HG02798 (cell line): ENCODE measurements at regions not wholly inside any gene's neighbourhood (a gene's known extent, or its start where the extent isn't known, plus 50 kb on each side); places are given as distances from the start of the nearest gene placed in this dataset.

ENCODE experiments used
- ATAC-seq: cut with Tn5 transposase; IDR thresholded peaks from one replicate; pipeline ENCODE4 v1.9.1; 2021; ENCODE audit warnings: mild to moderate bottlenecking; ENCODE audit not compliant: unreplicated experiment, poor library complexity

DNA sequence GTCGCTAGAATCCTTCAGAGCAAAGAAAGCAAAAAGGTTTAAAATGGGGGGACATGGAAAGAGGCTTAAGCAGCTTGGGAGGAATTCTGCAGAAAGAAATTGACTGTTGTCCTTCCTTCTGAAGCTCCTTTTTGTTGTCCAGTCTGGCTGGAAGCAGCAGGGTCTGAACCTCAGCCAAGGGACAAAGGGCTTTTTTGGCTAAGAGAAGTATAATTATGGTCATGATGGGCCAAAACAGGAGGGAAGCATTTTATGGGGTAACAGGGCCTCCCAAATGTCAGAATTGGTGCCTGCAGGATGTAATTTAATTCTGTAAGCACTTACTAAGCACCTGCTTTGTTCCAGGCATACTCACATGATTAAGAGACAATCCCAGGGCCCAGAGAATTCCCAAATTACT is 74.2 kb upstream of the CPEB2 start:
- ATAC-seq: no peak

DNA sequence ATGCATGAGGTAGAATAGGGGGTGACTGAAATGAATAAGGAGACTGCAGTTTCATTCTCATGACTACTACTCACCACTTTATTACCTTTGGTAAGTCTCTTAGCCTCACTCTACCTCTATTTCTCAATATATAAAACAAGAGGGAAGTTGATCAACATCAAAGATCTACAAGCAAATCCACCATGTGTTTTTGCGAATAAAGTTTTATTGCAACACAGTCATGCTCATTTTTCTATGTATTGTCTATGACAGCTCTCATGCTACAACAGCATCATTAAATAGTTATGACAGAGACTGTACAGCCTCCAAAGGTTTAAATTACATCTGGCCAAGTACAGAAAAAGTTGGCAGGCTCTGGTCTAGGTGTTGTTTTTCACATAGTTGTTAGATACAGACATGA is 72.6 kb upstream of the CPEB2 start:
- ATAC-seq: no peak

DNA sequence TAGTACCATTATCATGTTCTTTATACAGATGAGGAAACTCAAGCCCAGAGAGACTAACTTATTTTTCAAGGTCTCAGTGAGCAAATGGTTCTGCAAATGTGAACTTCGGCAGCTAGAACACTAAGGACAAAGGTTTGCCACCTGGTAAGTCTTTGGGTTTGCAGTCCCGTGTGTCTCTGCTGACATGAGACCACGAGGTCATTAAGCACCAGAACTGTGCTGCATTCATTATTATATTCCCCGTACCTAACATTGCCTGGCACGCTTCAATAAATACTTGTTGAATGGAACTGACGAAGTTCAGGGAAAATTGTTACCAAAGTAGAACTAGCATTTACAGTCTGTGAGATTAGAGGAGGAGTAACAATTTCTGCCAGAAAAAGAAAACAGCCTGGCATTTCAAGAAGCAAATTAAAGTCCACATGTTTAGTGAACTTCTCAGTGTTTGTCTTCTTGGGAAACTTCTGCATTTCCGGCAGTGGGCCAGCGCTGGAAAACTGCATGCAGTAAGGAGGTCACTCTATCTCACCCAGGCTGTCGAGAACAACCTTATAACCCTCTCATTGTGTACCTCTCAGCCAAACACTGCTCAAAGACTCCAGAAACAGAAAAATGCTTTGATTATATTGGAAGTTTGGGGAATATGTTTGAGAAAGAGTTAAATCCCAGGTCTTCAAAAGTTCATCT is 67.4 kb upstream of the CPEB2 start:
- ATAC-seq: no peak

DNA sequence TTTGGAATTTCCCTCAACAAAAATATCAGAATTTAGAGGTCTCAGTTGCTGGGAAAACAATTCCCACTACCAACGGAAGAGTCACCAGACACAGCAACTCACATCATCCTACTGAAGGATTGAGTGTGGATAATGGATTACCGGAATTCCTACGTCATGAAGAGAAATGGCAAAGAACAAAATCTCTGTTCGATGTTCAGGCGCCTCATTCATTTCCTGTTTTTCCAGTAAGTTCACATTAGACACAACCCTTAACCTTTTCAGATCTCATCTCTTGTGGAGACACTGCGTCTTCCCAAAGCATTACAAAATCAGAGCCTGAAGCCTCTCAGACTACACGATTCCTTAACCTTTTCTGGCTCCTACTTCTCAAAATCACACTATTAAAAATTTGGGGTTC is 58.5 kb upstream of the CPEB2 start:
- no peak for ATAC-seq

DNA sequence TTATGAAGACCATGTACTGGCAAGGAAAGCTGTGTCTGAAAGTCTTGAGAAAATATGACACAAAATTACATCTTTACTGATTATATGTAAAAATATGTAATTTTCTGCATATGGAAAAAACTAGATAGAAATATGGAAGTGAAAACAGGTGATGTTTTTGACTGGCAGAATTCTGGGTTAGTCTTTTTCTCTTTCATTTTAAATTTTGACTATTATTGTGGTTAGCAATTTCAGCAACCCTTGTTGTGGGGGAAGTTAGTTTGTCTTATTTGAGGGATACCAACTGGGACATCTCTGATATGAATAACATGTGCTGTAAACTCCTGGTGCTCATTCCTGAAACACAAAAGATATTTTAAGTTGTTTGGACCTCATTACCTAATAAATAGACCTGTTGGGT is 49.9 kb upstream of the CPEB2 start:
- peak; percentile 68 for ATAC-seq
